ENCODE measurements at regions not wholly inside any gene's neighbourhood (a gene's known extent, or its start where the extent isn't known, plus 50 kb on each side); places are given as distances from the start of the nearest gene placed in this dataset.
"Not testable (repeated sequence)": the region's sequence is repeated elsewhere in the genome, so short reads cannot be mapped to it uniquely, and the experiment has no call there.

- Histone ChIP-seq H3K36me3 (ENCODE audit: insufficient read depth, low read depth, low read length) (no peaks in the 10 kb centered on the region), H3K9me3 (ENCODE audit: insufficient read depth, low read depth, low read length) (no peaks in the 10 kb centered on the region), H3K9ac (ENCODE audit: low read depth, low read length) (no peak overlapping the region), H3K4me1 (ENCODE audit: insufficient read depth, low read length) (no peaks in the 10 kb centered on the region), H3K4me3 (ENCODE audit: low read length) (no peak overlapping the region), H3K27ac (ENCODE audit: low read length) (no peak overlapping the region), H3K27me3 (ENCODE audit: insufficient read depth, low read length) (no peaks in the 10 kb centered on the region)
Observed at GRCh38 chr7:48992816-48993215, 68.5 kb downstream of the CDC14C start.

GRCh38 chr7:49001610-49002033 is 77.3 kb downstream of the CDC14C start:
- Histone ChIP-seq H3K4me1 (ENCODE audit: insufficient read depth, low read length) (no peaks in the 10 kb centered on the region), H3K9ac (ENCODE audit: low read depth, low read length) (no peak overlapping the region), H3K27ac (ENCODE audit: low read length) (no peak overlapping the region), H3K36me3 (ENCODE audit: insufficient read depth, low read depth, low read length) (no peaks in the 10 kb centered on the region), H3K27me3 (ENCODE audit: insufficient read depth, low read length) (no peaks in the 10 kb centered on the region), H3K9me3 (ENCODE audit: insufficient read depth, low read depth, low read length) (no peaks in the 10 kb centered on the region), H3K4me3 (ENCODE audit: low read length) (no peak overlapping the region)

- Histone ChIP-seq H3K9ac (ENCODE audit: low read depth, low read length) (no peak overlapping the region), H3K9me3 (ENCODE audit: insufficient read depth, low read depth, low read length) (peaks cover 6% of the 10 kb centered on the region), H3K27ac (ENCODE audit: low read length) (no peak overlapping the region), H3K4me1 (ENCODE audit: insufficient read depth, low read length) (no peaks in the 10 kb centered on the region), H3K4me3 (ENCODE audit: low read length) (no peak overlapping the region), H3K36me3 (ENCODE audit: insufficient read depth, low read depth, low read length) (no peaks in the 10 kb centered on the region), H3K27me3 (ENCODE audit: insufficient read depth, low read length) (no peaks in the 10 kb centered on the region)
Observed at GRCh38 chr7:49010717-49011116, 86.4 kb downstream of the CDC14C start.

DNA sequence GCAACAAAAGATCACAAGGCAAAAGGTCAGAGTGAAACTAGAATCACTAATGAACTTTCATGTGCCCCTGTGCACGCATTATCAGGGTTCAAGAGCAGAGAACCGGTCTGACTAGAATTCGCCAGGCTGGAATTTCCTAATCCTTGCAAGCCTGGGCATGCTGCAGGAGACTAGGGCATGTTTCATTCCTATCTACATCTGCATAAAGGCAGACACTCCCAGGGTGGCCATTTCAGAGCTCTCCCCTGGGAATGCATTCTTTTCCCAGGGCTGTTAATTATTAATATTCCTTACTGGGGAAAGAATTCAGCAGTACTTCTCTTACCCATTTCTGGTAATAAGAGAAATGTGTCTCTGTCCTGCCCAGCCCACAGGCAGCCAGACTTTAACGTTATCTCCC is 90.5 kb downstream of the CDC14C start:
- no peaks in the 10 kb centered on the region for H3K4me1 ChIP-seq (ENCODE audit: insufficient read depth, low read length)
- no peak overlapping the region for H3K27ac ChIP-seq (ENCODE audit: low read length)
- no peaks in the 10 kb centered on the region for H3K36me3 ChIP-seq (ENCODE audit: insufficient read depth, low read depth, low read length)
- H3K9ac ChIP-seq (ENCODE audit: low read depth, low read length): no peak overlapping the region
- H3K27me3 ChIP-seq (ENCODE audit: insufficient read depth, low read length): no peaks in the 10 kb centered on the region
- H3K4me3 ChIP-seq (ENCODE audit: low read length): no peak overlapping the region
- H3K9me3 ChIP-seq (ENCODE audit: insufficient read depth, low read depth, low read length): peaks cover 16% of the 10 kb centered on the region

- H3K36me3 ChIP-seq (ENCODE audit: insufficient read depth, low read depth, low read length): no peaks in the 10 kb centered on the region
- H3K4me1 ChIP-seq (ENCODE audit: insufficient read depth, low read length): peaks cover 29% of the 10 kb centered on the region; the same call in 1 of the 2 replicates
- peaks cover 12% of the 10 kb centered on the region for H3K9me3 ChIP-seq (ENCODE audit: insufficient read depth, low read depth, low read length)
- no peak overlapping the region for H3K27ac ChIP-seq (ENCODE audit: low read length)
- no peak overlapping the region for H3K4me3 ChIP-seq (ENCODE audit: low read length)
- H3K9ac ChIP-seq (ENCODE audit: low read depth, low read length): no peak overlapping the region
- no peaks in the 10 kb centered on the region for H3K27me3 ChIP-seq (ENCODE audit: insufficient read depth, low read length)
Observed at GRCh38 chr7:49020145-49020544, 95.8 kb downstream of the CDC14C start.

DNA sequence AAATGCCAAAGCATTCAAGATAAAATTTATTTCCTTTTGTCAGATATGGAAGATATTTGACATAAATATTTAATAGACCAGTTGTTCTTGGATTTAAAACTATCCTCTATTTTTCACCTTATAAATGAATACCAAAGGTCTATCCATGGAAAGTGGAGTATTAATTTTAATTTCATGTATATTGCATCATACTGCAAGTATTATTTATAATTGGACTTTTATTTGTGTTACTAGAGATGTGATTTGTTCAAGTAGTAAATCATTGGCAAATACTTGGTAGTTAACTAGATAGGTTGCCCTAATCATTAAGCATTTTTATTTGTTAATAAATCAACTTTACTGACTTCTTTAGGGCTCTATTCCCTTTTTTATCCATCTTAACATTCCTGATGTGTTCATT is 98.1 kb downstream of the CDC14C start:
- no peaks in the 10 kb centered on the region for H3K36me3 ChIP-seq (ENCODE audit: insufficient read depth, low read depth, low read length)
- H3K4me1 ChIP-seq (ENCODE audit: insufficient read depth, low read length): peaks cover 39% of the 10 kb centered on the region; the same call in 1 of the 2 replicates
- H3K9ac ChIP-seq (ENCODE audit: low read depth, low read length): no peak overlapping the region
- no peaks in the 10 kb centered on the region for H3K9me3 ChIP-seq (ENCODE audit: insufficient read depth, low read depth, low read length)
- H3K4me3 ChIP-seq (ENCODE audit: low read length): no peak overlapping the region
- H3K27ac ChIP-seq (ENCODE audit: low read length): no peak overlapping the region
- H3K27me3 ChIP-seq (ENCODE audit: insufficient read depth, low read length): no peaks in the 10 kb centered on the region

- H3K36me3 ChIP-seq (ENCODE audit: insufficient read depth, low read depth, low read length): no peaks in the 10 kb centered on the region
- peaks cover 39% of the 10 kb centered on the region; the same call in 1 of the 2 replicates for H3K4me1 ChIP-seq (ENCODE audit: insufficient read depth, low read length)
- peak overlapping the region; percentile 65; the same call in 1 of the 2 replicates for H3K9ac ChIP-seq (ENCODE audit: low read depth, low read length)
- H3K9me3 ChIP-seq (ENCODE audit: insufficient read depth, low read depth, low read length): no peaks in the 10 kb centered on the region
- H3K27me3 ChIP-seq (ENCODE audit: insufficient read depth, low read length): no peaks in the 10 kb centered on the region
- peak overlapping the region; percentile 12 for H3K27ac ChIP-seq (ENCODE audit: low read length)
- H3K4me3 ChIP-seq (ENCODE audit: low read length): no peak overlapping the region; the same call in 1 of the 2 replicates
Observed at GRCh38 chr7:49023345-49024328, 99.3 kb downstream of the CDC14C start.

DNA sequence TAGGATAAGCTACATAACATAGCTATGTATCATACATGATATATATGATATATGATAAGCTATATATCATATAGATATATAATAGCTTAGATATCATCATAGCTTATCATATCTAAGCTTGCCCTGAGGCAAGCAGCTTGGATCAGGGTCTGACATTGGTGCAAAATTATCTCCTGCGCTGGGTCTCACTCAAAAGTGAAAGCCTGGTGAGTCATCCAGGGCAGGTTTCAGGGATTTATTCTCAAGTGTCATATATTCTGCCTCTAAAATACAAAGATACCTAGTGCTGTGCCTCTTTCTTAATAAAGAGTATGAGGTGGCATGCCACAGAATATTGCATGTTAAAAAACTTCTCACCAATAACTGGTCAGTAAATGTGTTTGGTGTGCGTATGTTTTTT is 105.9 kb downstream of the CDC14C start:
- Histone ChIP-seq H3K9ac (ENCODE audit: low read depth, low read length) (no peak overlapping the region), H3K9me3 (ENCODE audit: insufficient read depth, low read depth, low read length) (no peaks in the 10 kb centered on the region), H3K4me3 (ENCODE audit: low read length) (no peak overlapping the region), H3K27me3 (ENCODE audit: insufficient read depth, low read length) (no peaks in the 10 kb centered on the region), H3K4me1 (ENCODE audit: insufficient read depth, low read length) (peaks cover 17% of the 10 kb centered on the region; the same call in 1 of the 2 replicates), H3K36me3 (ENCODE audit: insufficient read depth, low read depth, low read length) (no peaks in the 10 kb centered on the region), H3K27ac (ENCODE audit: low read length) (no peak overlapping the region)

GRCh38 chr7:49033140-49033539 is 108.8 kb downstream of the CDC14C start:
- peaks cover 29% of the 10 kb centered on the region for H3K4me1 ChIP-seq (ENCODE audit: insufficient read depth, low read length)
- H3K36me3 ChIP-seq (ENCODE audit: insufficient read depth, low read depth, low read length); H3K27ac ChIP-seq (ENCODE audit: low read length); H3K9me3 ChIP-seq (ENCODE audit: insufficient read depth, low read depth, low read length); H3K27me3 ChIP-seq (ENCODE audit: insufficient read depth, low read length); H3K4me3 ChIP-seq (ENCODE audit: low read length); H3K9ac ChIP-seq (ENCODE audit: low read depth, low read length): not testable (repeated sequence)

DNA sequence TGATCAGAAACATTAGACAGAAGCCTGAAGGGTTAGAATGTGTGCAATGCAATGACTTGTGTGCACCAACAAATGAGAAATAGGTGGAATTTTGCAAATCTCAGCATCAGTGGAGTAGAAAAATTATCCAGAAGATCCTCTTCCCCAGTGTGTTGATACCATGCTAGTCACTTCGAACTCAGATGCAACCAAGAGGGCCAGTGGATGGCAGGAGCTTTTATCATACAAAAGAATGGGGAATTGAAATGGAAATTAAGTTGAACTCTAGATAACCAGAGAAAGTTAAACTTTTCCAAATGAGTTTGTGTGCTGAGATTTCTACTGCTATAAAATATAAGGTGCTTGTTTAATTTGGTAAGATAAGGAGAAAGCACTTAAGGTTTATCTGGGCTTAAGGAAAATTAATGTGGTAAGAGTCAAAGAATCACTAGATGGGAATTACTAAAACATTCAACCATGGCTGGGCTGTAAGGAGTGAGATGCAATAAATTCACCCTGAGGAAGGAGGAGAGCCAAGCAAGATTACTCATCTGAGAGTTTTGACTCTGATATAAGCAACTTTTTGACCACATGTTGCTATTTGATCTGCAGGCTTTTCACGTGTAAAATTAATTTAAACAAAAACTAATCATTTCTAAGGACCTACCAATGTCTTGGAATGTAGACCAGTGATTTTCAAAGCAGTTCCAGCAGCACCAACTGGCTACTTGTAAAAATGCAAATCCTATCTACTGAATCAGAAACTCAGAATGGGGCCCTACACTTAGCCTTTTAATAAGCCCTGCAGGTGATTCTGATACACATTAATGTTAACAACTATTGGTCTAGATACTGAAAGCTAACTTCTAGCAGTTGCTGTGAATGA is 113.2 kb downstream of the CDC14C start:
- Histone ChIP-seq H3K4me3 (ENCODE audit: low read length) (peak overlapping the region; percentile 49), H3K36me3 (ENCODE audit: insufficient read depth, low read depth, low read length) (no peaks in the 10 kb centered on the region), H3K4me1 (ENCODE audit: insufficient read depth, low read length) (peaks cover 36% of the 10 kb centered on the region), H3K9ac (ENCODE audit: low read depth, low read length) (peak overlapping the region; percentile 24; the same call in 1 of the 2 replicates), H3K27me3 (ENCODE audit: insufficient read depth, low read length) (no peaks in the 10 kb centered on the region), H3K9me3 (ENCODE audit: insufficient read depth, low read depth, low read length) (no peaks in the 10 kb centered on the region), H3K27ac (ENCODE audit: low read length) (peak overlapping the region; percentile 71)

- H3K27ac ChIP-seq (ENCODE audit: low read length): no peak overlapping the region
- H3K9me3 ChIP-seq (ENCODE audit: insufficient read depth, low read depth, low read length): no peaks in the 10 kb centered on the region
- H3K4me3 ChIP-seq (ENCODE audit: low read length): no peak overlapping the region
- no peak overlapping the region for H3K9ac ChIP-seq (ENCODE audit: low read depth, low read length)
- no peaks in the 10 kb centered on the region for H3K36me3 ChIP-seq (ENCODE audit: insufficient read depth, low read depth, low read length)
- no peaks in the 10 kb centered on the region for H3K27me3 ChIP-seq (ENCODE audit: insufficient read depth, low read length)
- H3K4me1 ChIP-seq (ENCODE audit: insufficient read depth, low read length): peaks cover 34% of the 10 kb centered on the region
Observed at GRCh38 chr7:49038821-49039358, 114.5 kb downstream of the CDC14C start.
